SK-N-SH (cell line): ENCODE measurements at regions not wholly inside any gene's neighbourhood (a gene's known extent, or its start where the extent isn't known, plus 50 kb on each side); places are given as distances from the start of the nearest gene placed in this dataset.
A peak's percentile ranks its signal among the peaks of the same experiment; 100 is the strongest.

ENCODE experiments used
- CTCF ChIA-PET: fragments of 300-600, 350-600 bp; formaldehyde crosslinking; extraction: SDS; loops from one replicate; lab custom pipeline; 2021; lab: Yijun Ruan, JAX
- POLR2A ChIA-PET: fragments of 350-600 bp; sonication (Branson Sonifier 250); formaldehyde crosslinking; extraction: SDS; loops from one replicate; lab custom pipeline; 2020; ENCODE audit warnings: antibody characterized with exemption, inconsistent platforms; lab: Yijun Ruan, JAX
- DNase-seq: peaks from one replicate; pipeline ENCODE4 v3.0.0; 2012
- H2AFZ ChIP-seq: fragments of 200-600 bp; sonication (generic); 2 replicates; pipeline ENCODE4 v1.8.1; 2016; ENCODE audit warnings: antibody characterized with exemption, mild to moderate bottlenecking, low read depth
- H3F3A ChIP-seq: fragments of 200-600 bp; sonication (generic); replicated peaks from 2 replicates; pipeline ENCODE3; 2016; ENCODE audit warnings: antibody characterized with exemption, mild to moderate bottlenecking; ENCODE audit not compliant: insufficient read depth
- H3K27ac ChIP-seq, 2 experiments: fragments of 200-500 bp in 1 of 2; fragments of 200-600 bp in 1 of 2; sonication (Bioruptor generic) in 1 of 2; sonication (generic), shearing (Covaris generic) in 1 of 2; 2 replicates each; pipeline versions ENCODE4 v1.5.1 to v1.6.1; 2014 to 2016; ENCODE audit warnings: low read depth in 2 of 2, inconsistent platforms in 1 of 2, low read length in 1 of 2, mild to moderate bottlenecking in 1 of 2, mixed read lengths in 1 of 2
- H3K27me3 ChIP-seq: fragments of 200-600 bp; sonication (generic), shearing (Covaris generic); 2 replicates; pipeline ENCODE4 v1.6.1; 2016; ENCODE audit warnings: mixed run types; ENCODE audit not compliant: insufficient read depth
- H3K36me3 ChIP-seq, 2 experiments: fragments of 200-500 bp in 1 of 2; fragments of 200-600 bp in 1 of 2; sonication (Bioruptor generic) in 1 of 2; sonication (generic) in 1 of 2; replicated peaks in 1 of 2; 2 replicates each; pipeline versions ENCODE3 to v1.5.1; 2014 to 2016; ENCODE audit warnings: low read length in 1 of 2, mild to moderate bottlenecking in 1 of 2; ENCODE audit not compliant: insufficient read depth in 2 of 2, control insufficient read depth in 1 of 2
- H3K4me1 ChIP-seq, 2 experiments: fragments of 200-500 bp in 1 of 2; fragments of 200-600 bp in 1 of 2; sonication (Bioruptor generic) in 1 of 2; sonication (generic), shearing (Covaris generic) in 1 of 2; 2 replicates each; pipeline versions ENCODE4 v1.5.1 to v1.6.1; 2014 to 2016; ENCODE audit warnings: low read depth in 1 of 2, low read length in 1 of 2, mixed run types in 1 of 2; ENCODE audit not compliant: insufficient read depth in 2 of 2, control insufficient read depth in 1 of 2
- H3K4me2 ChIP-seq: fragments of 200-600 bp; sonication (generic), shearing (Covaris generic); 2 replicates; pipeline ENCODE4 v1.6.1; 2017; ENCODE audit warnings: mixed run types
- H3K4me3 ChIP-seq, 2 experiments: fragments of 200-500 bp in 1 of 2; fragments of 200-600 bp in 1 of 2; sonication (Bioruptor generic) in 1 of 2; sonication (generic), shearing (Covaris generic) in 1 of 2; 2 replicates each; pipeline versions ENCODE4 v1.5.1 to v1.8.1; 2014 to 2016; ENCODE audit warnings: low read depth in 2 of 2, inconsistent platforms in 1 of 2, low read length in 1 of 2, mild to moderate bottlenecking in 1 of 2, mixed read lengths in 1 of 2, moderate library complexity in 1 of 2
- H3K79me2 ChIP-seq: fragments of 200-600 bp; sonication (generic); 2 replicates; pipeline ENCODE4 v1.8.1; 2017; ENCODE audit warnings: mild to moderate bottlenecking; ENCODE audit not compliant: insufficient read depth
- H3K9ac ChIP-seq: fragments of 200-600 bp; sonication (generic); 2 replicates; pipeline ENCODE4 v1.6.1; 2017; ENCODE audit warnings: mixed run types
- H3K9me2 ChIP-seq: fragments of 200-600 bp; sonication (generic); 2 replicates; pipeline ENCODE4 v1.6.1; 2017; ENCODE audit warnings: mixed run types
- H3K9me3 ChIP-seq: fragments of 200-600 bp; sonication (generic); 2 replicates; pipeline ENCODE4 v1.6.1; 2017; ENCODE audit warnings: mixed run types, mild to moderate bottlenecking, moderate library complexity
- H4K20me1 ChIP-seq: fragments of 200-600 bp; sonication (generic); 2 replicates; pipeline ENCODE4 v1.6.1; 2017; ENCODE audit warnings: mild to moderate bottlenecking, mixed run types; ENCODE audit not compliant: insufficient read depth
- EP300 ChIP-seq, 2 experiments: IDR thresholded peaks; 2 replicates each; pipeline versions ENCODE4 v1.4.0 to v1.6.1; 2012; ENCODE audit warnings: borderline replicate concordance in 1 of 2, low read depth in 1 of 2, low read length in 1 of 2
- JUND ChIP-seq: IDR thresholded peaks from 2 replicates; pipeline ENCODE4 v1.4.0; 2012
- RAD21 ChIP-seq: IDR thresholded peaks from 2 replicates; pipeline ENCODE4 v1.6.1; 2012; ENCODE audit warnings: mild to moderate bottlenecking, low read length
- SIN3A ChIP-seq: IDR thresholded peaks from 2 replicates; pipeline ENCODE4 v1.6.1; 2012; ENCODE audit warnings: low read depth, mild to moderate bottlenecking, low read length, moderate library complexity, borderline replicate concordance
- SMC3 ChIP-seq: IDR thresholded peaks from 2 replicates; pipeline ENCODE4 v1.6.1; 2012; ENCODE audit warnings: low read depth, low read length, improper control_type of control experiment
- TAF1 ChIP-seq: IDR thresholded peaks from 2 replicates; pipeline ENCODE4 v1.6.1; 2012; ENCODE audit warnings: low read depth, mild to moderate bottlenecking, low read length, moderate library complexity, borderline replicate concordance
- YY1 ChIP-seq: IDR thresholded peaks from 2 replicates; pipeline ENCODE4 v1.4.0; 2012; ENCODE audit warnings: low read depth, mild to moderate bottlenecking
- WGBS: methylation state at CpG from one replicate; pipeline ENCODE4 v1.1.6; 2017; ENCODE audit warnings: low lambda C conversion rate; 5-methylcytosine and 5-hydroxymethylcytosine counted together
- TF ChIP-seq, protein P1 (sequence below): IDR thresholded peaks from 2 replicates; pipeline ENCODE4 v1.4.0; 2012; ENCODE audit warnings: low read depth, borderline replicate concordance
- TF ChIP-seq, protein P2 (sequence below): fragments of 200-600 bp; sonication (generic); IDR thresholded peaks from 2 replicates; pipeline ENCODE4 v1.6.1; 2017; ENCODE audit warnings: antibody characterized with exemption, mild to moderate bottlenecking, moderate library complexity
- TF ChIP-seq, protein P3 (sequence below): IDR thresholded peaks from 2 replicates; pipeline ENCODE4; 2012
- TF ChIP-seq, protein P4 (sequence below): IDR thresholded peaks from 2 replicates; pipeline ENCODE4 v1.4.0; 2012; ENCODE audit warnings: low read depth, borderline replicate concordance
- TF ChIP-seq, protein P5 (sequence below): fragments of 150-350 bp; IDR thresholded peaks from 2 replicates; pipeline ENCODE4 v1.6.1; 2016; ENCODE audit warnings: mild to moderate bottlenecking, low read depth, low read length

DNA sequence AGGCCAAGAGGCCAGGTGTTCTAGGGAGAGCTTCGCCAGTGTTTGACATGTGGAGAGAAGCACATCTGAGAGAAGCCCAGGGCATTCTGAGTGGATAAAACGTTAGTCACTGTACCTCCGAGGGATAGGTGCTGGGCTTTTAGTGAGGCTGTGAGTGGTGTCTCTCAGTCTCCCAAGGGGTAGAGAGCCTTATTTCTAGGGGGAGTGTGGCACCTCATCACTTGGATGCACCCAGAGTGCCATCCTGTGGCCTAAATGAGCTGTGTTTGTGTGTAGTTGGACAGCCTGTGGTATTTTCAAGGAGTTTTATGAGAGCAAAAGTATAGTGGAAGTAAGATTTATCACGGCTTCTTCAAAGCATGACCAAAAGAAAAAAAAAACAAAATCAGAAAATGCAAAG lies 1046.9 kb upstream of the WWC1 start:
- no peak overlapping the region for H2AFZ ChIP-seq
- no peak overlapping the region for H3K4me2 ChIP-seq
- ChIA-PET CTCF (interaction anchor here (0.6 to 1.7 kb wide), 5 partner anchors 9 to 1614 kb away, joined by 3 to 10 read pairs (median 3); partner anchors contain the start of gene TENM2), POLR2A (no interaction called here)
- peak overlapping the region in 1 of 2 experiments; percentile 25; a peak in 1 of 4 replicates for H3K4me3 ChIP-seq
- TF ChIP-seq YY1: no peak
- TF ChIP-seq, protein P1, sequence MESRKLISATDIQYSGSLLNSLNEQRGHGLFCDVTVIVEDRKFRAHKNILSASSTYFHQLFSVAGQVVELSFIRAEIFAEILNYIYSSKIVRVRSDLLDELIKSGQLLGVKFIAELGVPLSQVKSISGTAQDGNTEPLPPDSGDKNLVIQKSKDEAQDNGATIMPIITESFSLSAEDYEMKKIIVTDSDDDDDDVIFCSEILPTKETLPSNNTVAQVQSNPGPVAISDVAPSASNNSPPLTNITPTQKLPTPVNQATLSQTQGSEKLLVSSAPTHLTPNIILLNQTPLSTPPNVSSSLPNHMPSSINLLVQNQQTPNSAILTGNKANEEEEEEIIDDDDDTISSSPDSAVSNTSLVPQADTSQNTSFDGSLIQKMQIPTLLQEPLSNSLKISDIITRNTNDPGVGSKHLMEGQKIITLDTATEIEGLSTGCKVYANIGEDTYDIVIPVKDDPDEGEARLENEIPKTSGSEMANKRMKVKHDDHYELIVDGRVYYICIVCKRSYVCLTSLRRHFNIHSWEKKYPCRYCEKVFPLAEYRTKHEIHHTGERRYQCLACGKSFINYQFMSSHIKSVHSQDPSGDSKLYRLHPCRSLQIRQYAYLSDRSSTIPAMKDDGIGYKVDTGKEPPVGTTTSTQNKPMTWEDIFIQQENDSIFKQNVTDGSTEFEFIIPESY: no peak
- TF ChIP-seq JUND: no peak
- TF ChIP-seq SIN3A: no peak
- TF ChIP-seq, protein P2, sequence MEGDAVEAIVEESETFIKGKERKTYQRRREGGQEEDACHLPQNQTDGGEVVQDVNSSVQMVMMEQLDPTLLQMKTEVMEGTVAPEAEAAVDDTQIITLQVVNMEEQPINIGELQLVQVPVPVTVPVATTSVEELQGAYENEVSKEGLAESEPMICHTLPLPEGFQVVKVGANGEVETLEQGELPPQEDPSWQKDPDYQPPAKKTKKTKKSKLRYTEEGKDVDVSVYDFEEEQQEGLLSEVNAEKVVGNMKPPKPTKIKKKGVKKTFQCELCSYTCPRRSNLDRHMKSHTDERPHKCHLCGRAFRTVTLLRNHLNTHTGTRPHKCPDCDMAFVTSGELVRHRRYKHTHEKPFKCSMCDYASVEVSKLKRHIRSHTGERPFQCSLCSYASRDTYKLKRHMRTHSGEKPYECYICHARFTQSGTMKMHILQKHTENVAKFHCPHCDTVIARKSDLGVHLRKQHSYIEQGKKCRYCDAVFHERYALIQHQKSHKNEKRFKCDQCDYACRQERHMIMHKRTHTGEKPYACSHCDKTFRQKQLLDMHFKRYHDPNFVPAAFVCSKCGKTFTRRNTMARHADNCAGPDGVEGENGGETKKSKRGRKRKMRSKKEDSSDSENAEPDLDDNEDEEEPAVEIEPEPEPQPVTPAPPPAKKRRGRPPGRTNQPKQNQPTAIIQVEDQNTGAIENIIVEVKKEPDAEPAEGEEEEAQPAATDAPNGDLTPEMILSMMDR: peak; percentile 59
- TF ChIP-seq, protein P3, sequence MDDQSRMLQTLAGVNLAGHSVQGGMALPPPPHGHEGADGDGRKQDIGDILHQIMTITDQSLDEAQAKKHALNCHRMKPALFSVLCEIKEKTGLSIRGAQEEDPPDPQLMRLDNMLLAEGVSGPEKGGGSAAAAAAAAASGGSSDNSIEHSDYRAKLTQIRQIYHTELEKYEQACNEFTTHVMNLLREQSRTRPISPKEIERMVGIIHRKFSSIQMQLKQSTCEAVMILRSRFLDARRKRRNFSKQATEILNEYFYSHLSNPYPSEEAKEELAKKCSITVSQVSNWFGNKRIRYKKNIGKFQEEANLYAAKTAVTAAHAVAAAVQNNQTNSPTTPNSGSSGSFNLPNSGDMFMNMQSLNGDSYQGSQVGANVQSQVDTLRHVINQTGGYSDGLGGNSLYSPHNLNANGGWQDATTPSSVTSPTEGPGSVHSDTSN: no peak
- TF ChIP-seq EP300 (IDR thresholded peaks at IDR 0.05; ENCODE audit: borderline replicate concordance in 1 of 2, low read depth in 1 of 2, low read length in 1 of 2): no peak
- TF ChIP-seq RAD21: peak; percentile 69
- peak; percentile 31; the same call in 1 of the 2 replicates for TF ChIP-seq SMC3
- TF ChIP-seq TAF1: no peak
- TF ChIP-seq, protein P4, sequence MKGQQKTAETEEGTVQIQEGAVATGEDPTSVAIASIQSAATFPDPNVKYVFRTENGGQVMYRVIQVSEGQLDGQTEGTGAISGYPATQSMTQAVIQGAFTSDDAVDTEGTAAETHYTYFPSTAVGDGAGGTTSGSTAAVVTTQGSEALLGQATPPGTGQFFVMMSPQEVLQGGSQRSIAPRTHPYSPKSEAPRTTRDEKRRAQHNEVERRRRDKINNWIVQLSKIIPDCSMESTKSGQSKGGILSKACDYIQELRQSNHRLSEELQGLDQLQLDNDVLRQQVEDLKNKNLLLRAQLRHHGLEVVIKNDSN: no peak
- TF ChIP-seq, protein P5, sequence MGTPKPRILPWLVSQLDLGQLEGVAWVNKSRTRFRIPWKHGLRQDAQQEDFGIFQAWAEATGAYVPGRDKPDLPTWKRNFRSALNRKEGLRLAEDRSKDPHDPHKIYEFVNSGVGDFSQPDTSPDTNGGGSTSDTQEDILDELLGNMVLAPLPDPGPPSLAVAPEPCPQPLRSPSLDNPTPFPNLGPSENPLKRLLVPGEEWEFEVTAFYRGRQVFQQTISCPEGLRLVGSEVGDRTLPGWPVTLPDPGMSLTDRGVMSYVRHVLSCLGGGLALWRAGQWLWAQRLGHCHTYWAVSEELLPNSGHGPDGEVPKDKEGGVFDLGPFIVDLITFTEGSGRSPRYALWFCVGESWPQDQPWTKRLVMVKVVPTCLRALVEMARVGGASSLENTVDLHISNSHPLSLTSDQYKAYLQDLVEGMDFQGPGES: no peak
- TF ChIP-seq, all 33 proteins: peak for 3
- peak; percentile 22 for DNase-seq
- no peaks in the 10 kb centered on the region for H3K9me3 ChIP-seq
- H3F3A ChIP-seq: no peaks in the 10 kb centered on the region
- no peak overlapping the region for H3K9ac ChIP-seq
- H3K9me2 ChIP-seq: no peaks in the 10 kb centered on the region
- WGBS: 48% methylated on average over 4 of the region's 4 CpGs
- H3K79me2 ChIP-seq: no peaks in the 10 kb centered on the region
- H3K36me3 ChIP-seq: no peaks in the 10 kb centered on the region
- H3K27ac ChIP-seq: no peak overlapping the region
- no peaks in the 10 kb centered on the region for H3K27me3 ChIP-seq
- H4K20me1 ChIP-seq: no peaks in the 10 kb centered on the region
- no peaks in the 10 kb centered on the region for H3K4me1 ChIP-seq
